Globus pallidus (tissue), 1 donor: ENCODE measurements at regions not wholly inside any gene's neighbourhood (a gene's known extent, or its start where the extent isn't known, plus 50 kb on each side); places are given as distances from the start of the nearest gene placed in this dataset.

Experiments
- DNase-seq: peaks from one replicate; pipeline ENCODE4 v3.0.0-alpha.2; 2015; ENCODE audit warnings: low spot score

DNA sequence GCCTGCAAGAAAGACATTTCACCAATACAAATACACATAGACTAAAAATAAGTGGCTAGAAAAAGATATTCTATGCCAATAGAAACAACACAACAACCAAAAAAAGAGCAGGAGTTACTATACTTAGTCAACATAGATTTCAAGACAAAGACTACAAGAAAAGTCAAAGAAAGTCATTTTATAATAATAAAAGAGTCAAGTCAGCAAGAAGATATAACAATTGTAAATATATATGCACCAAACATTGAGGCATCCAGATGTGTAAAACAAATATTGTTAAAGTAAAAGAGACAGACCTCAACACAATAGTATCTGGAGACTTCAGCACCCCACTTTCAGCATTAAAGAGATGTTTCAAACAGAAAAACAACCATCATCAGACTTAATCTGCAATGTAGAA lies 104.6 kb downstream of the AMY1C start:
- DNase-seq: no peak

DNA sequence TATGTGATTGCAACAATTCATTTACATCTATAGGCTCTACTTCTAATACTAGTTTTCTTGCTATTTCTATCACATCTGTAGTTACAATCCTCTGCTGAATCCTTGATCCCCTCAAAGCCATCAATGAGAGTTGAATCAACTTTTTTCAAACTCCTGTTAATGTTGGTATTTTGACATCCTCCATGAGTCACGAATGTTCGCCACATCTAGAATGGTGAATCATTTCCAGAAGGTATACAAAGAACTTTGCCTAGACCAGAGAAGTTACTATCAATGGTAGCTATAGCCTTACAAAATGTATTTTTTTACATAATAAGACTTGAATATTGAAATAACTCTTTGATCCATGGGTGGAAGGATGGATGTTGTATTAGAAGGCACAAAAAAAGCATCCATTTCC lies 110.0 kb downstream of the AMY1C start:
- DNase-seq: no peak

DNA sequence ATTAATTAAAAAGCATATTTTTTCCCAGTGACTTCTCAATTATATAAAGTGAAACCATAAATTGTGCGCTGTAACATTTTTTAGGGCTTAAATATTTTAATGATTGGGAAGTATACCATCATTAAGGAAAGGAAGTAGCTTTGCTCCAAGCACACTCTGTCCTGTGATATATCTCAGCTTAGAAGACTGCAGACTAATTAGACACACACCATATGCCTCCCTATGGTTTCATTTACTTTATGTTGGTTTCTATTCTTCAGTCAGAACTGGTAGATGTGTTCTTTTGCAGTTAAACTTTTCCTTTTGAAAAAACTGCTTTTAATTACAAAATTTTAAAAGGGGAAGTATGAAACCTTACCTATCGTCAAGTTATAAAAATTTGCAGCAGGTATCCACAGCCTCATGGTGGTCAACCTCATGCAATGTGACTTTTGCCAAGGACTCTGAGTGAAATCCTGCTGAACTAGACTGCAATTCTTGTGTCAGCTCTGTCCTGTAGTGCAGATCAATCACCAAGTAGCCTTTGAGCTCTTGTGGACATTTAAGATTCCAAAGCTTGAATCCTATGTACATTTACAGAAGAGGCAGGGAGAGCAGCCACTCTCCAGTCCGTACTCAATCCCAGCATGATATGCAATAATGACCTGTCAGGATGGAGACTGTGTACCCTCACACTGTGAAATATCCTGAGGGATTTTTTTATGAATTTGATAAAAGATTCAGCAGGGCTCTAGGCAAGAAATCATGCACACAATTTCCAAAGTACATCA lies 149.1 kb downstream of the AMY1C start:
- DNase-seq: no peak

DNA sequence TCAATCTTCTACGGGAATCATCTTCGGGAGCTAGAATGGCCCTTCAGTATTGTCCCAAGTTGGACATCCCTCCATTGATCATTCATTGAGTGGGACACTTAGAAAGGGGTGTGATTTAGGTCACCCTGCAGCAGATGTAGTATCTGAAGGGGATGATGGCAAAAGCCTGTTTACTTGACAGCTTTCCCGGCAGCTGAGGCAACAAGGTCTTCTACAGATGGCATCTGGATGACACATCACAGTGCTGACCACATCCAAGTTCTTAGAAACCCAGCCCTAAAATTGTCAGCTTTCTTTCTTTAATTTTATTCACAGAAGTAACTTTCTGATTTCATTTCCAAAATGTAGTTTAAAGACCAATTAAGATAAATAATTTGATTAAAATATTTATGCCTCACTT lies 150.3 kb downstream of the AMY1C start:
- DNase-seq: no peak

DNA sequence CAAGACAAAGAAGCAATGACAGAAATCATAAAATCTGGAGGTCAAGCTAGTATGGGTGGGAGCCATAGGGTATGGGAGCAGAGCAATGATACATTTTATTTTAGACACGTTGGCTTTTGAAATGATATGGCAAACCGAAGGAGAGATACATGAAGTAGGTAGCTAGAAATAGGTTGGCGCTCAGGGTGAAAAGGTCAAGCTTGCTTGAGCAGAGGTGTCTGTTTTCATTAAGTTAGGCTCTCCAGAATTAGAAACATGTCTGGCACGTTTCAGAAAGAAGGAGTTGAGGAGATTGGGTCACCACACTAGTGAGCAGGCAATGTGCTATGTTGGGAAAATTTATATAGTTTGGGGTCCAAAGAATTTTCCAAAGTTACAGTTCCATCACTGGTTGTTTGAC lies 151.4 kb downstream of the AMY1C start:
- DNase-seq: no peak

DNA sequence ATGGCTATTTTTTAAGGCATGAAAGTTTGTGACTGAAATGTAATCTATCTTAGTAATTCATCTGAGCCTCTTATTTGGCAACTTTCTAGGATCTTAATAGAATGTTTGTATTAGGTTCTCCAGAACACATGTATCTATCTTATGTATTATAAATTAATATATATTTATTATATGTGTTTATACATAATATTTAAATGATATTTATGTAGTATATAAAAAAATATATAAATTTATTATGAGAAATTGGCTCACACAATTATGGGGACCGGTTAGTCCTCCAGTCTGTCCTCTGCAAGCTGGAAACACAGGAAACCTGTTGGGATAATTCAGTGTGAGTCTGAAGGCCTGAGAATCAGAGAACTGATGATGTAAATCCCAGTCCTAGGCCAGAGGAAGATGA lies 155.7 kb downstream of the AMY1C start:
- no peak for DNase-seq

DNA sequence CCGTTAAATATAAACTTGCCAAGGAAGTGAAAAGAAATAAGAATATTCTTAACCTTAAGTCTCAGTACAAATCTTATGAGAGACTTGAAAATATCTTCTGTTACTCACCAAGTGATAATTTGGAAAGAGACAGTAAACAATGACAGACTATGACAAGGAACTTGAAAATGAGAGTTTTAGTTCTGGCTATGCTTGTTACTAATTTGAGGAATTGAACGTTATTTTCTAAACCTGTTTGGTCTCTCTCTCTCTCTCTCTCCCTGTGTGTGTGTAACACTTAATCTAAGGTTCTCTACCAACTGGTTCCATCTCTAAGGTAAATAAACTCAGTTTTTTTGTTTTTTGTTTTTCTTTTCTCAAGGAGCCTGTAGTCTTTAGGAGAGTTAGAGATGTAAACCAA lies 161.8 kb downstream of the AMY1C start:
- DNase-seq: no peak

DNA sequence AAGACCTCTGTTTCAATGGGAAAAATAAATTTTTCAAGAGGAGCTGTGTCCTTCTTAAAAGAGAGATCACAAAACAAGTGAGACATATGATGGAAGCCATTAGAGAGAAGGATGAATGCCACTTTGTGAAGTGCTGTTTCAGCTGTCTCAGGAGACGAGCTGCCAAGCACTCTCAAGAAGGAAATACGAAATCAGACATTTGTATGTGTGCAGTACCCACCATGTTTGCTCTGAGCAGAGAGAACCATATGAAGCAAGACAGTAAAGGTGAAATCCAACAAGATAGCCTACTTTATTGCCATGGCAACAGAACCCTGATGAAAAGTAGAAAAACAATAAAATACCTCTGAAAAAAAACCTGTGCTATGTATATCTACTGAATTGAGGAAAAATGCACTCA lies 168.1 kb downstream of the AMY1C start:
- no peak for DNase-seq

DNA sequence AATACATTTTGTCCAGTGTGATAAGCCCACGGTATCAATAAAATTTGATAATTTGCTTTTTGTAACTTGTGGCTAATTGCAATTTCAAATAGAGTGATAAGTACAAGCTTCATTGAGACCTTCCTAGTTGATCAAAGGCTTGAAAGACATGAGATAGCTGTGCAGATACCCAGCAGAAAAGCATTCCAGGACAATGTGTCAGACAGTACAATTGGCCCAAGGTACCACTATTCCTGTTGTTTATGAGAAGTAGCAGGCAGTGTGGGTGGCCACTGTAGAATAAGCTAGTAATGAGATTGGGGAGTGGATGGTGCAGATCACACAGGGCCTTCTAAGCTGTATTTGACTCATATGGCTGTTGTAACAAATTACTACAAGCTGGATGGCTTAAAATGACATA lies 182.2 kb downstream of the AMY1C start:
- no peak for DNase-seq

DNA sequence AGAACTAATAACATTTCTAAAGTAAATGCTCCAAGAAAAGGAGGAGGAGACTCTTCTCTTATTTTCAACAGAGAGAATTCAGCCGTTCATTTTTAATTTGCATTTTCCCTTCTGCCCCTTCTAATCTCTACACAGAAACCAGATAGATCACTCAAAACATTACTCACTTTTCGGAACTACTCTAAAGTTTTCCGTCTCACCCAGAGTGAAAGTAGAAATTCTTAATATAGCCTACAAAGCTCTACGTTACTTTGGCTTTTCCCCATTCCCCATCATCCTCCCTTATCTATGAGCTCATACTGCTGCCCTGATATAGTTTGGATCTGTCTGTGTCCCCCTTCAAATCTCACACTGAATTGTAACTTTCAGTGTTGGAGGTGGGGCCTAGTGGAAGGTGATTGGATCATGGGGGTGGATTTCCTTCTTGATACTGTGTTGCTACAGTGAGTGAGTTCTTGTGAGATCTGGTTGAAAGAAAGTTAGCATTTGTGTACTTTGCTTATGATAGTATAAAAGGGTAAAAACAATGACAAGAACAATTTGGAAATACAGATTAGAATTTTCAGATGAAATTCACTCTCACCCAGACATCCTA lies 188.2 kb downstream of the AMY1C start:
- DNase-seq: no peak

DNA sequence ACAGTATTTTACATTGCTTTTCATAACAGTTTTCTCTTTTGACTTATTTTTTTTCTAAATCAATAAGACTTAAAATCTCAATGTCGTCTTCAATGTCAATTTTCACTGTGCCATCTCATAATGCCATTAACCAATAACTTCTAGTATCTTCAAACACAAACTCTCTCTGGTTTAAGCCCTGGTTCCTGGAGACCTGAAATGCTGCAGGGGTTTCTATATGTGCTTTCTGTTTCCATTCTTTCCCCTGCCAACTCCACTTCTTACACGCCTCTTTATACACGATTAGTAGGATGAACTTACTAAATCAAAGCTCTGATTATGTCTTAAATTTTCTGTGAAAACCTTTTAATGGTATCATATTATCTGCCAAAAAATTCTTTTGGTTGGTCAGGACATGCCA lies 191.4 kb downstream of the AMY1C start:
- DNase-seq: no peak

DNA sequence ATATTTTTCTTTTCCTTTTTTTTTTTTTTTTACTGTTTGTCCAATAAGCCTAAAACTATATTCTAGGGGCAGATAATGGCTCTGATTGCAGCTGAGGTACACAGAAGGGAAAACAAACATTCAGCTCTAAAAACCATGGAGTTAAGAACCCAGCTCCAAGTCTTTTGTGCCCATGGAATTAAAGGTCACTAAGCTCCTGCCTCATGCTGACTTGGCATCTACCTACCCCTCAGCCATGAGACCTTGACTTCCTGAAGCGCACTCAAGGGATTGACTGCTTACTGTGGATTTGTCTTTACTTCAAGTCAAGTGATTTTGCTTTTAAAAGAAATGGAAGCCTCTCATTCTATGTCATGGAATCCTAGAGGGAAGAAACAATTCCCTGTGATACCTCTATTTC lies 192.3 kb downstream of the AMY1C start:
- no peak for DNase-seq

DNA sequence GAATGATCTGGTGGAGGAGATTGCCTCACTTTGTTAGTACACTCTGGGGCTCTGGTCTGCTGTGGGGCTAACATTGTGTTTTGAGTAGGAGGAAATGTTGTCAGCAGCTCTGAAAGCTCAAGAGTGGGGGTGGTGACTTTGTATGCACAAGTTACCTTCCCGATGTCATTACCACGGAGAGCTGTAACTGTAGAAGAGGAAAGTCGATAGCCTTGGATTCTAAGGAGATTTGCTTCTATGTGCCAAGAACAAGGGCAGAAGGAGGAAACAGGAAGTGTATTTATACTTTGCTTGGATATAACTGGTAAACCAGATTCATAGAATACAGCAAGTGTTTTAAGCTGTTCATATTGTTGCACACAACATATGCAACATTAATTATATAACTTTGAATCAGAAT lies 196.1 kb downstream of the AMY1C start:
- DNase-seq: no peak

DNA sequence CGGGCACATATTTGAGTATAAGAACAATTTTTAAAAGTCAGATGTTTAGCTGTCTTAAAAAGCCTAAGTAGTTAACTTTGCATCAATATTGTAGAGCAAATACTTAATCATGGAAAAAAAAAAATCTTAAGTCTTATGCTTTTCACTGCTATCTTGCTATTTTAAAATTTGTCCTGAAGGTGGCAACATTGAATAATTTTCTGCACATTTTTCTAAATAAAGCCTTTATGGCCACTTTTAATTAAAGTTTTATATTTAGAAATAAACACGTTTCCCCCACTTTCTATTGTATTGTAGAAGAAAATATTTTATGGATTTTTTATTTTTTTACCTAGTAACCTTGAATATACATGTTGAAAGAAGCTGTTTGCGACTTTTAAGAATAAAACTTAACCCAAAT lies 198.8 kb downstream of the AMY1C start:
- peak; percentile 0 for DNase-seq

DNA sequence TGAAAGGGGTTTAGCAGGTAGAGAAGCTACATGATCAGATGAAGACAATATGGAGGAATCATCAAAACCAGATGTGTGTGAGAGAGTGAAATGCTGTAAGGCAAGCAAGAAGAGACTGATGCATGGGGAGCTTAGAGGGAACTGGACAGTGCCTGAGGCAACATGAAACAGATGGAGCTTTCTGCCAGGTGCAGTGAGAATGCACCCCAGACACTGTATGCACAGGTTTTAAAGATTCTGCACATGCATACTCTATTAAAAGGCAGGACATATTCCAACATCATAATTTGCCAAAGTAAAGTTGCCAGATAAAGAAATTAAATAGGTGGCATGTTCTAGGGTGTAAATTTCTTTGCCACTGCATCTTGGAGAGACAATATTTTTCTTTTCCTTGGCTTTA lies 200.1 kb downstream of the AMY1C start:
- DNase-seq: no peak

DNA sequence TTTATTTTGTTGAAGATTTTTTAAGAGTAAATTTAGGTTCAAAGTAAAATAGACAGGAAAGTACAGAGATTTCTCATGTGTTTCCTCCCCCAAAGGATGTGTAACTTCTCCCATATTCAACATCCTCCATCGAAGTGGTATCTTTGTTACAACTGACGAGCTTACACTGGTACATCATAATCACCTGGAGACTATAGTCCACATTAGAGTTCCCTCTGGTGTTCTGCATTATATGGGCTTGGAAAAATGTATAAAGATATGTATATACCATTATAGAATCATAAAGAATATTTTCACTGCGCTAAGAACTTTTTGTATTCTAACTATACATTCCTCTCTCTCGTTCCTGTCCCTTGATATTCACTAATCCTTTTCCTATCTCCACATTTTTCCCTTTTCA lies 203.7 kb downstream of the AMY1C start:
- DNase-seq: no peak

DNA sequence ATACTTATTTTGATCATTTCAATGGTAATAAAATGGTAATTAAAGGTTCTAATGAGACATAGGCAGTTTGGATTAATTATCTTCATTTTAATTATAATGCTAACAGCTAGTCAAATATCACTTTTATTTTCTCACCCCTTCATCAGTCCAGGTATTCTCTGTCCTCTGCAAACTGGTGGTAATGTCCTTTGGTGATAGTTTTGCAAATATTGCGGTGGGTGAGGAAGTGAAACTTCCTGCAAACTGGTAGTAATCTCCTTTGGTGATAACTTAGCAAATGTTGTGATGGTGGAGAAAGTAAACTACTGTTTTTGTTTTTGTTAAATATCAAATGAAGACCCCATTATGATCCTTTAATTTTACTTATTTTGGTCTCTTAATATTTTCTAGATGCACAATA lies 209.0 kb downstream of the AMY1C start:
- no peak for DNase-seq

DNA sequence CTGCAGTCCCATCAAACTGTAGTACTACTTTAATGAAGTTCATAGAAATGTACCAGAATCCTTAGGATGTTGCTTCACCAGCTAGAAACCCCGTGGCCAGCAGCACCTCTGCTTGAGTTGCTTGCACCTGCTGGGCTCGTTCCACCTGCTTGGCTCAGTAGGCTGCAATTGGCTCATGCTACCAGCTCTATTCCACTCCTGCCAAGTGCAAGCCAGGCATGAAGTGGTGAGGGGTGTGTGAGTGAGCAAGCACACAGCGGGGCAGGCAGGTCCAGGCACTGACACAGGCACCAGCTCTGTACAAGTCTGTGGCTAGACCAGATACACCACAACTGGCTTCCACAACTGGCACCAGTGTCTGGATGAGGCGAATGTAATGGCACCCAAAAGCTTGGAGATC lies 209.9 kb downstream of the AMY1C start:
- no peak for DNase-seq

DNA sequence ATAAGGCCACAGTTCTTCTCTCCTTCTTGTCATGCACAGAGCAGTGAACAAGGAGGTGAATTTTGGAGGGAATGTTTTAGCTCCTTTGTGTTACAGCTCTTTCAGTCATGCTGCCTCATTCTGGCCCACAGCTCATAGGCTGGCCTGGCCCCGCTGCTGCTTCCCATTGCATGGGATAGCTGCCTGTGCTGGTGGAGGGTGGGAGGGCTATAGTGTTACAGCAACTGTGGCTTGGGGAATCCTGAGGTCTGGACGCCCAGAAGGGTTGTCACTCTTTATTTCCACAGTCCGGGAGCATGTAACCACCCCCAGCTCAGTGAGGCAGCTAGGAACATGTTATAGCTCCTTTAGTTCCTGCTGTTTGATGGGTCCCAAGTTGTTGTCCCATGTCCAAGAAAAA lies 210.3 kb downstream of the AMY1C start:
- no peak for DNase-seq

DNA sequence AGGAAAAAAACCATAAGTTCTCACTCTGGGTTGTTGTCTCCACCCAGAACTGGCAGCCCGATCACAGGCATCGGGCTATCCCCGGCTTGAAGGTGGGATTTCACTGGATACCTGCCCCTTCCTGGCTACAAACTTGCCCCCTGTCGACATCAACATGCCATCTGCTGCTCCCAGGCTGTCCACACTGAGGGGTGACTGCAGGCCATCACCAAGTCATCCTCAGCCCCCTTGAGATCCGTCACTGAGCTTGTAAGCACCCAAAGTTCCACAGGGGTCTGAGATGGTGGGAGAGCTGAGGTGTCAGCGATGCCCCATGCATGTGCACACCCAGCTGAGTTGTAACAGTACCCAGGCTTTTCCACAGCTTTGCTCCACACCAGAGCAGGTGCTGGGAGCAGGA lies 211.0 kb downstream of the AMY1C start:
- no peak for DNase-seq

DNA sequence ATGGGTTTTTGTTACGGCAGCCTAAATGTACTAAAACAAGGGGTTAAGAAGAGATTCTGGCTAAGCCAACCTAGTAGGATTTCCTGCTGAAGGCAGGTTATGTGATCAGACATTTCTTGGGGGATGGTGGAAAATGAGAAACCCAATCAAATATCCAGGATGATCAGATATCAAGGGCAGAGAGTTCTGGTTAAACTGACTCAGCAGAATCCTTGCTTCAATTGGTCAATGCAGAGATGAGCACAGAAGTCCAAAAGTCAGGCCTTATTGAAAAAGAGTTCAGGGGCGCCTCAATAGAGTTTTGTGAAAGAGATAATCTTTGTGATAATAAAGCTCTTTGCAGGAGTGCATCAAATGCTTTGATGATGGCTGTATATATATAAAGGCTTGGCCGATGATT lies 237.1 kb downstream of the AMY1C start:
- DNase-seq: no peak

DNA sequence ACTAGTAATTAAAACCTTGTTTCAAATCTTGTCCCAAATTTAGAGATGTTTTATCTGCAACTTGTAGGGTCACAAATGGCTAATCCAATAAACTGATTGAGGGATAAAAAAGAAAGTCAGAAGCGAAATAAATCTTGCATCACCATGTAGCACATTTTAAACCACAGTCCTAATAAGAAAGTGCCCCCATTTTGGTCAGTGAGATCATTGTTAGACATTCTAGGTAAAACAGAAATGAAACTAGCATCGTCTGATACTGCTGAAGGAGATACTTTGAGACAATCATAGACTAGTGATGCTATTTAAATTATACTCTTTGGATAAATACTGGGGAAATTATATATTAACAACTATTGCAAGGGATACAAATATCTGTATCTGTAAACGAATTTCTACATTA lies 247.9 kb downstream of the AMY1C start:
- no peak for DNase-seq

DNA sequence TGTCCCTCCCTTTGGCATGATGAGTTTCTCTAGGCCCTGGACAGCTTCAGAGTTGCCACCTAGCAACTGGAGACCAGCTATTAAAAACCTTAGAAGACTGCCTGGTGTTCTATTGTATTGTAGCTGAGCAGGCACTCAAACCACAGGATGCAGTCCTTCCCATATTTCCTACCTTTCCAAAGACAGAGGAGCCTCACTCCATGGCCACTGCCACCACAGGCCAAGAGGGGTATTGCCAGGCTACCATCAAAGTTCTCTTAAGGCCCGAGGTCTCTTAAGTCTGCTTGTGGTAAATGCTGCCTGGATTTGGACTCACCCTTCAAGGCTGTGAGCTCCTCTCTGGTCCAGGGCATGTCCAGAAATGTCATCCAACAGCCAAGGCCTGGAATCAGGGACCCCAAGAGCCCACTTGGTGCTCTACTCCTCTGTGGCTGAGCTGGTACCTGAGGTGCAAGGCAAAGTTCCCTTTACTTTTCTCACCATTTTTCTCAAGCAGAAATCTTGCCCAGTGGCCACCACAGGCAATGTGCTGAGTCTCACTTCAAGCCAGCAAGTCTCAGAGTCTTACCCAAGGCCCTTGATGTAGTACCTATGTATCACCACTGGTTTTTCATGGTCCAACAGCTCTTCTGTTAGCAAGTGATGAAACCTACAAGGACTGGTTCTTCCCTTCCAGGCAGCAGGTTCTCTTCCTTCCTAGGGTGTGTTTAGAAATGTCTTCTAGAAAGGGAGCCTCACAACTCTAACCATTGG lies 269.4 kb downstream of the AMY1C start:
- no peak for DNase-seq

DNA sequence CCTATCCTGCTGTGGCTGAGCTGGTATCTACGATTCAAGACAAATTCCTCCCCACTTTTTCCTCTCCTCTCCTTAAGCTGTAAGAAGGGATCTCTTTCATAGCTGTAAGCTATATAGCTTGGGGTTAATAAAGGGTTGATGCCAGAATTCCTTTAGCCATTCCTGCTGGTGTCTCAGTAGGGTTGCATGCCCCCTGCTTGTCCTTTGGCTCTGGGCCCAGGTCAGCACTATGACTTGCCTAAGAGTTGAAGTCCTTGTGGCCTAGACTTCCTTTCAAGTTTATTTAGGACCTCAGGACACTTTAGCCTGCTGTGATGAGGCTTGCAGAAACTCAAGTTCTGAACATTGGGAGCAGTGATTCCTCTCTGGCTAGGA lies 270.0 kb downstream of the AMY1C start:
- no peak for DNase-seq
